Loucy (cell line): ENCODE measurements at regions not wholly inside any gene's neighbourhood (a gene's known extent, or its start where the extent isn't known, plus 50 kb on each side); places are given as distances from the start of the nearest gene placed in this dataset.

Experiments used
- H2AFZ ChIP-seq: fragments of 200-600 bp; sonication (generic); 2 replicates; pipeline ENCODE4 v1.6.0; 2016; ENCODE audit warnings: antibody characterized with exemption, mild to moderate bottlenecking, low read length, moderate library complexity
- H3F3A ChIP-seq: fragments of 200-600 bp; 2 replicates; pipeline ENCODE4 v1.6.0; 2016; ENCODE audit warnings: antibody characterized with exemption, low read depth, mild to moderate bottlenecking
- H3K27me3 ChIP-seq: fragments of 200-600 bp; sonication (generic); 2 replicates; pipeline ENCODE4 v1.6.1; 2014; ENCODE audit warnings: low read length, mild to moderate bottlenecking; ENCODE audit not compliant: insufficient read depth, poor library complexity, severe bottlenecking
- H3K36me3 ChIP-seq: fragments of 200-600 bp; sonication (generic); 2 replicates; pipeline ENCODE4 v1.6.1; 2016; ENCODE audit warnings: low read length; ENCODE audit not compliant: insufficient read depth
- H3K4me1 ChIP-seq: fragments of 200-600 bp; sonication (generic); 2 replicates; pipeline ENCODE4 v1.5.1; 2014; ENCODE audit warnings: low read length, mild to moderate bottlenecking; ENCODE audit not compliant: insufficient read depth, poor library complexity, severe bottlenecking
- H3K4me2 ChIP-seq: fragments of 200-600 bp; sonication (generic); 2 replicates; pipeline ENCODE4 v1.6.0; 2014; ENCODE audit warnings: antibody characterized with exemption, low read length, low read depth, mild to moderate bottlenecking; ENCODE audit not compliant: poor library complexity, severe bottlenecking
- H3K4me3 ChIP-seq: fragments of 200-600 bp; sonication (generic); 2 replicates; pipeline ENCODE4 v1.5.1; 2014; ENCODE audit warnings: low read length, mild to moderate bottlenecking, mixed read lengths; ENCODE audit not compliant: poor library complexity, severe bottlenecking
- H3K79me2 ChIP-seq: fragments of 200-600 bp; sonication (generic); 2 replicates; pipeline ENCODE4 v1.6.1; 2014; ENCODE audit warnings: low read length; ENCODE audit not compliant: insufficient read depth
- H3K9ac ChIP-seq: fragments of 200-600 bp; sonication (generic); 2 replicates; pipeline ENCODE4 v1.6.0; 2014; ENCODE audit warnings: mild to moderate bottlenecking, low read depth, low read length, moderate library complexity; ENCODE audit not compliant: poor library complexity, severe bottlenecking
- H3K9me2 ChIP-seq: fragments of 200-600 bp; sonication (generic); replicated peaks from 2 replicates; pipeline ENCODE4 v1.6.1; 2016; ENCODE audit warnings: low read depth, low read length, mixed read lengths
- H3K9me3 ChIP-seq: fragments of 200-600 bp; sonication (generic); 2 replicates; pipeline ENCODE4 v1.6.1; 2014; ENCODE audit warnings: mild to moderate bottlenecking, antibody characterized with exemption, low read length, low read depth; ENCODE audit not compliant: insufficient read depth
- H4K20me1 ChIP-seq: fragments of 200-600 bp; sonication (generic); 2 replicates; pipeline ENCODE4 v1.6.0; 2014; ENCODE audit warnings: antibody characterized with exemption, low read length, mild to moderate bottlenecking; ENCODE audit not compliant: insufficient read depth, poor library complexity, severe bottlenecking
- EZH2phosphoT487 ChIP-seq: fragments of 200-600 bp; IDR thresholded peaks from 2 replicates; pipeline ENCODE4 v1.6.1; 2018; ENCODE audit warnings: antibody characterized with exemption, mild to moderate bottlenecking, moderate library complexity, borderline replicate concordance
- TF ChIP-seq, protein P1 (sequence below): fragments of 200-600 bp; sonication (generic); conservative IDR thresholded peaks from 2 replicates; pipeline ENCODE4 v1.5.1; 2014; ENCODE audit warnings: mild to moderate bottlenecking, antibody characterized with exemption, low read length

DNA sequence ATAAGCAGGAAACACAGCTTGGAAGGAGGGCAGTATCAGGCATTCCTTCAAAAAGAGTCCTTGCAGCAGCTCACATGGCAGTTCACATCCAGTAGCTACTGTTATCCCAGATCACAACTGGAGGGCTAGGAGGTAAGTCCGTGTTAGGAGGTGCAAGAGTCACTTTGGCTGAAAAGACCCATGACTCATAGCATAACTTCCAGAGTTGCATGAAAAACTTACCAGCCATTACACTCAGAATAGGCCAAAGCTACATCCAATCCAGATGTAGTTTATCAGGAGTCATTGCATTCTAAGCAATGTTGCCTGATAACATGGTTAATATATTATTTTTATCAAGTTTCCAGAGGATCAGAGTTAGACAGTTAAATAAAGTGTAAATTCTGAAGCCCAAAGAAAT is 1126.4 kb upstream of the SEMA6A start:
- TF ChIP-seq, protein P1, sequence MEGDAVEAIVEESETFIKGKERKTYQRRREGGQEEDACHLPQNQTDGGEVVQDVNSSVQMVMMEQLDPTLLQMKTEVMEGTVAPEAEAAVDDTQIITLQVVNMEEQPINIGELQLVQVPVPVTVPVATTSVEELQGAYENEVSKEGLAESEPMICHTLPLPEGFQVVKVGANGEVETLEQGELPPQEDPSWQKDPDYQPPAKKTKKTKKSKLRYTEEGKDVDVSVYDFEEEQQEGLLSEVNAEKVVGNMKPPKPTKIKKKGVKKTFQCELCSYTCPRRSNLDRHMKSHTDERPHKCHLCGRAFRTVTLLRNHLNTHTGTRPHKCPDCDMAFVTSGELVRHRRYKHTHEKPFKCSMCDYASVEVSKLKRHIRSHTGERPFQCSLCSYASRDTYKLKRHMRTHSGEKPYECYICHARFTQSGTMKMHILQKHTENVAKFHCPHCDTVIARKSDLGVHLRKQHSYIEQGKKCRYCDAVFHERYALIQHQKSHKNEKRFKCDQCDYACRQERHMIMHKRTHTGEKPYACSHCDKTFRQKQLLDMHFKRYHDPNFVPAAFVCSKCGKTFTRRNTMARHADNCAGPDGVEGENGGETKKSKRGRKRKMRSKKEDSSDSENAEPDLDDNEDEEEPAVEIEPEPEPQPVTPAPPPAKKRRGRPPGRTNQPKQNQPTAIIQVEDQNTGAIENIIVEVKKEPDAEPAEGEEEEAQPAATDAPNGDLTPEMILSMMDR, result no peak
- no peak for TF ChIP-seq EZH2phosphoT487
- Histone ChIP-seq H2AFZ (no peak overlapping the region), H3K4me1 (no peaks in the 10 kb centered on the region), H3K27me3 (no peaks in the 10 kb centered on the region), H3K9me3 (no peaks in the 10 kb centered on the region), H3K9ac (no peak overlapping the region), H3K4me2 (no peak overlapping the region), H3K36me3 (no peaks in the 10 kb centered on the region), H3K79me2 (no peaks in the 10 kb centered on the region), H3K9me2 (no peaks in the 10 kb centered on the region), H4K20me1 (no peaks in the 10 kb centered on the region), H3K4me3 (no peak overlapping the region), H3F3A (no peaks in the 10 kb centered on the region)

DNA sequence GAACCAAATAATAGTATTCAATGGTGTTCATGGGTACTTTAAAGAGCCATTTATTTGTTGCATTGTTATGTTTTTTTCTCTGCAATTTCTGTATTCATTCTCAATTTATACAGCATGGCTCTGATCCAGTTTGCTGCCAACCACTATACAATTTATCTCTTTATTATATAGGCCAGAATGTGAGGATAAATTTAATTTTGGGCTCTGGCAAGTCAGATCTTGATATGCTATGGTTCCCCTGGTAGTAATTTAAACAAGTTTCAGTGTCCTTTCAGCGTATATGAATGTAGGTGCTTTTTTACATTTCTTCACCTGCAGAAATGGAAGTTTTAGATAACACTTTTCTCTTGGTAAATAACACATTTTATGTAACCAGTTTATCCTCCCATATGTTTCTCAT is 1118.0 kb upstream of the SEMA6A start:
- H3K9me3 ChIP-seq, result no peaks in the 10 kb centered on the region
- no peaks in the 10 kb centered on the region for H3K36me3 ChIP-seq
- no peak overlapping the region for H2AFZ ChIP-seq
- TF ChIP-seq EZH2phosphoT487, result no peak
- TF ChIP-seq, protein P1, result no peak
- no peaks in the 10 kb centered on the region for H3F3A ChIP-seq
- H3K27me3 ChIP-seq, result no peaks in the 10 kb centered on the region
- H3K9ac ChIP-seq, result no peak overlapping the region
- no peaks in the 10 kb centered on the region for H3K79me2 ChIP-seq
- no peak overlapping the region for H3K4me2 ChIP-seq
- no peaks in the 10 kb centered on the region for H3K4me1 ChIP-seq
- no peak overlapping the region for H3K4me3 ChIP-seq
- no peaks in the 10 kb centered on the region for H4K20me1 ChIP-seq
- H3K9me2 ChIP-seq, result no peaks in the 10 kb centered on the region

DNA sequence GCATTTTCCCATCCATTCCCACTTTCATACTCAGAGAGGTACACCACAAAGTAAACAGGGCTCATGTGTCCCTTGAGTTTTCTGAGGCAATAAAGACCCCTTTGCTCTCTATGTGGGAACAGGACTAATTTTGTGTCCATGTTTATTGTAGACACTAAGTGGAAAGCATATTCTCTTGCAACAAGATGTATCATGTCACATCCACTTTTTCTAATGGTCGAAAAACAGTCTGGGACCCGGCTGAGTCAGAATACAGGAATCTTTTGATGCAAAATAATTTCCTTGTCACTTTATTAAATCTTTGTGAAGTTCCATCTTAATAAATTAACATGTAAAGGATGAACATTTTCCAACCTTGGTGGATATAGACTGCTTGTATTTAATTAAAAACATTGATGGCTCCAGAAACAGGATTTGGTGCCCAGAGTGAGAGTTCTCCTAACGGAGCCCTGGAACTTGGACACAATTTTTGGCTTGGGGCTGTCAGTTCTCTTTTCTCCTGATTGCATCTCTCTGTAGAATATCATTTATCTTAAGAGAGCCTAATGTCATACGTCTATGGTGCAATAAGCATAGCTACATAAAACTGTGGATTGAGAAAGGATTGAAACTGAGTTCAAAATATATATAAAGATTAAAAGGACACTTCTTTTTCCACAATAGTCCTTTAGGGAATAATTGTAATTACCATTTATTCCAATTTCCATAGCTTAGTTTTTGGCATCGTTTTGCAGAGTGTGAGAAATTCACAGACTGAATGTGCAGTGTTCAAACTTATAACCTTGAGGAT is 1116.7 kb upstream of the SEMA6A start:
- TF ChIP-seq EZH2phosphoT487, result no peak
- Histone ChIP-seq H3K4me2 (no peak overlapping the region), H3K4me1 (no peaks in the 10 kb centered on the region), H2AFZ (no peak overlapping the region), H3K27me3 (no peaks in the 10 kb centered on the region), H3K9ac (no peak overlapping the region), H4K20me1 (no peaks in the 10 kb centered on the region), H3K9me2 (no peaks in the 10 kb centered on the region), H3K36me3 (no peaks in the 10 kb centered on the region), H3K9me3 (no peaks in the 10 kb centered on the region), H3K79me2 (no peaks in the 10 kb centered on the region), H3K4me3 (no peak overlapping the region), H3F3A (no peaks in the 10 kb centered on the region)

DNA sequence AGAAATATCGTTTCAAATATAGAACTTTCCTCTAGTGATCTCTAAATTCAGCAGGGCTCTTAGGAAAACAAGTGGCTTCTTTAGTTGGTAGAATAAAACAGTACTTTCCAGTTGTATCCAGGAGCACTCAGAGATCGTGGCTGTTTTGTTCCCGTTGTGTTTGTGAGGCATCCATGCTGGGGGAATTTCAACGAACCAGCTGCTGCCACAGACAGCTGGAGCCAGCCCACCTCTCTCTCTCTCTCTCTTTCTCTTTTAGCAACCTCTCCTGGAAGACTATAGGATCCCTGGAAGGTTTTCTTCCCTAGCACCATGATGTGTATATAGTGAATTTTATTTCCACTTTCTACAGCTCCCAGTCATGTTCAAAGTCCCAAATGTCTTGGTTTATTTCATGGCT is 1116.0 kb upstream of the SEMA6A start:
- no peak for TF ChIP-seq EZH2phosphoT487
- TF ChIP-seq, protein P1, result no peak
- Histone ChIP-seq H3K79me2 (no peaks in the 10 kb centered on the region), H3K4me3 (no peak overlapping the region), H3K4me1 (no peaks in the 10 kb centered on the region), H3K27me3 (no peaks in the 10 kb centered on the region), H3K36me3 (no peaks in the 10 kb centered on the region), H3K9me2 (no peaks in the 10 kb centered on the region), H3F3A (no peaks in the 10 kb centered on the region), H3K4me2 (no peak overlapping the region), H4K20me1 (no peaks in the 10 kb centered on the region), H3K9me3 (no peaks in the 10 kb centered on the region), H3K9ac (no peak overlapping the region), H2AFZ (no peak overlapping the region)
